ENCODE measurements at regions not wholly inside any gene's neighbourhood (a gene's known extent, or its start where the extent isn't known, plus 50 kb on each side); places are given as distances from the start of the nearest gene placed in this dataset.
"Not testable (repeated sequence)": the region's sequence is repeated elsewhere in the genome, so short reads cannot be mapped to it uniquely, and the experiment has no call there.

DNA sequence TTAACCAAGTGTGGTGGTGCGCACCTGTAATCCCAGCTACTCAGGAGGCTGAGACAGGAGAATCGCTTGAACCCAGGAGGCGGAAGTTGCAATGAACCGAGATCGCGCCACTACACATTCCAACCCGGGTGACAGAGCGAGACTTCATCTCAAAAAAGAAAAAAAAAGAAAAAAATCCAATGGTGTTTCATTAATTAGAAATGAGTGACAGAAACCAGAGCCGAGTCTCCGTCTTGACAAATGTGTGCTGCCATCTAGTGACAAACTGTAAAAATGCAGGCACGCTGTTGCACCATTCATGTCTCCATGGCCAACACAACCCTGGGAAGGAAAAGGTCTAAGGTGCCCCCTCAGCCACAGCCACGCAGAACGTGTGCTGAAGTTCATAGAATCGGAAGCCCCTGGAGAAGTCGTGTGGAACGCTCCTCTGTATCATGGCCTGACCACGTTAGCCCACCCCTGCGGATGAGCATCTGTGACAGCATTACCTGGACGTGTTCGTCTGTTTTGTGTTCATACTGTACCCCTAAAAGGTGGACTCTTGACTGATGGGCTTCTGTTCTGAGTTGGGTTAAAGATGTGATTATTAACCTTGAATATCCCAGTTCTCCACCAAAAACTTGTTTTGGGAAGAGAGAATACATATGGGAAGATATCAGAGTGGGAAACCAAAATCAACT lies 94.9 kb downstream of the LYZL2 start:
- Histone ChIP-seq H3K36me3 (ENCODE audit: control insufficient read depth, insufficient read depth, low read length) (no peaks in the 10 kb centered on the region), H3K27ac (ENCODE audit: low read length) (no peak overlapping the region), H3K9me3 (ENCODE audit: control insufficient read depth, low read depth, low read length) (no peaks in the 10 kb centered on the region), H3K4me1 (ENCODE audit: control insufficient read depth, insufficient read depth, low read length) (no peaks in the 10 kb centered on the region), H3K27me3 (ENCODE audit: control insufficient read depth, insufficient read depth, low read length) (no peaks in the 10 kb centered on the region), H3K4me3 (ENCODE audit: low read length) (no peak overlapping the region)
- WGBS (ENCODE audit: insufficient coverage, low lambda C conversion rate): no CpG with 5 or more reads among the region's 20 CpGs
- DNase-seq: peak; percentile 60 to 67

DNA sequence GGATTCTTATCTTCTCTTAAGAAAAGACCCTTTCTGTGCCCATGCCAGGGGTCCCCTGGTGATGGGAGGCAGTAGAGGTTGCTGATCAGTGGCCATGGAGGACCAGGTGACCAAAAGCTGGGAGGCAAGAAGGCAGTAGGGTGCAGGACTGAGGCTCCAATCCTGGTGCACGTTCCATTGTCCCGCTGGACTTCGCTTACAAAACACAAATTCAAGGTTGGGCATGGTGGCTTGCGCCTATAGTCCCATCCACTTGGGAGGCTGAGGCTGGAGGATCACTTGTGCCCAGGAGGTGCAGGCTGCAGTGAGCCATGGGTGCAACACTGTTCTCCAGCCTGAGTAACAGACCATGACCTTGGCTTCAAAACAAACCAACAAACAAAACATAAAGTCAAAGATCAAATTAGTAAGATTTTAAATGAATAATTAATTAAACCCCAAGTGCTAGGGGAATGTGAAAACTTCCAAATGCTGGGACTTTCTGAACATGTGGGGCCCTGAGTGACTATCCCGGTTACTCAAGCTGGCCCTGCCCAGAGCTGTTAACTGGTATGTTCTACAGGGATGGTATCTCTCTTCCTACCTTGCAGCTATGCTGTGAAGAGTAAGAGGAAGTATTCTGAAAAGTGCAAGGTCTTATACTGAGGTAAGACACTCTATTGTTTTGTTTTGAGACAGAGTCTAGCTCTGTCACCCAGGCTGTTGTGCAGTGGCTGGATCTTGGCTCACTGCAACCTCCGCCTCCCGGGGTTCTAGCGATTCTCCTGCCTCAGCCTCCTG lies 97.6 kb downstream of the LYZL2 start:
- Histone ChIP-seq H3K27me3 (ENCODE audit: control insufficient read depth, insufficient read depth, low read length) (no peaks in the 10 kb centered on the region), H3K4me3 (ENCODE audit: low read length) (no peak overlapping the region), H3K27ac (ENCODE audit: low read length) (no peak overlapping the region), H3K9me3 (ENCODE audit: control insufficient read depth, low read depth, low read length) (peaks cover 3% of the 10 kb centered on the region), H3K36me3 (ENCODE audit: control insufficient read depth, insufficient read depth, low read length) (no peaks in the 10 kb centered on the region), H3K4me1 (ENCODE audit: control insufficient read depth, insufficient read depth, low read length) (peaks cover 8% of the 10 kb centered on the region)
- DNase-seq: no peak
- no CpG with 5 or more reads among the region's 8 CpGs for WGBS (ENCODE audit: insufficient coverage, low lambda C conversion rate)

DNA sequence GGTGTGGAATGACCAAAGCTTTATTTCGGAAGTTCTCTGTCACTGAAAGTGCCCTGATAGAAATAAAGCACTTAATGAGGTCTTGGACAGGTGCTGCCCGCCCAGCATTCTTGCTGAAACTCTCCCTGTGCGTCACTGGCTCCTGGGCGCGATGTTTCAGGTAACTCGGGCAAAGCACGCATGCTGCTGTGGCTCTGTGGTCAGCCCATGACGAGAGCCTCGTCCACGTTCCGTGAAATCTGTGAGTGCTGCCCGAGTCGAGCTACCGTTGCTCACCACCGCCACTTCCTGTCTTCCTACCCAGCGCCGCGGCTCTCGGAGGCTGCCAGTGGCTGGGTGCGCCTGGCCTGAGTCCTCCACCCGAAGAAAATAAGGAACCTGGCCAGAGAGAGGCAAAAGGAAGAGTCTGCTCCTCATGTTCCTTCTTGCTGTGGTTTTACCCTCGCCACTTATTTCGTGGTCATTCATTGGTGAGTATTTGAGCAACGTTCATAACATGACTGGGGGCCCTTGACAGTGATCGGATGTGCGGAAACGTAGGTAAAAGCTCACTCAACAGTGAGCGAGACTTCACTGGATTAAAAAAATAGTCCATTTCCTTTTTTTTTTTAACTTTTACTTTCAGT lies 95.5 kb downstream of the MAP3K8 start:
- 97% methylated on average over 5 of the region's 28 CpGs for WGBS (ENCODE audit: insufficient coverage, low lambda C conversion rate)
- no peak overlapping the region for H3K27ac ChIP-seq (ENCODE audit: low read length)
- H3K4me1 ChIP-seq (ENCODE audit: control insufficient read depth, insufficient read depth, low read length): peaks cover 8% of the 10 kb centered on the region
- H3K36me3 ChIP-seq (ENCODE audit: control insufficient read depth, insufficient read depth, low read length): no peaks in the 10 kb centered on the region
- DNase-seq: peak in 1 of 2 donors; percentile 33
- H3K9me3 ChIP-seq (ENCODE audit: control insufficient read depth, low read depth, low read length): peaks cover 3% of the 10 kb centered on the region
- H3K4me3 ChIP-seq (ENCODE audit: low read length): no peak overlapping the region
- H3K27me3 ChIP-seq (ENCODE audit: control insufficient read depth, insufficient read depth, low read length): no peaks in the 10 kb centered on the region

DNA sequence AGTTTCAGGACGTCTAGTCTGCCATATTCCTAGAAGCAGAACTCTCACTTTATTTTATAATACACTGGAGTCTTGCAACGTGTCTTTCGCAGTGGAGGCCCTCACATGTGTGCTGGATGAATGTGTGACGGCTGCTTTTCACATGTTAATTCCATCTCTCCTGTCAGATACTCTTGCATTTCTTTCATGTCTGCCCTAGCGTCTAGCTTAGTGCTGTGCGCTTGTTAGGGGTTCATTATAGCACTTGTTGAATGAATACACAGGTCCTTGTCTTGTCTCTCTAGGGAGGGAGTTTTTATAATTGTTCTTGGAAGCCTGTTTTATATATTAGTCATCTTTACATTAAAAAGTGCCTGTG lies 94.4 kb downstream of the MAP3K8 start:
- H3K9me3 ChIP-seq (ENCODE audit: control insufficient read depth, low read depth, low read length): peaks cover 3% of the 10 kb centered on the region
- H3K27me3 ChIP-seq (ENCODE audit: control insufficient read depth, insufficient read depth, low read length): no peaks in the 10 kb centered on the region
- H3K36me3 ChIP-seq (ENCODE audit: control insufficient read depth, insufficient read depth, low read length): no peaks in the 10 kb centered on the region
- H3K4me3 ChIP-seq (ENCODE audit: low read length): no peak overlapping the region
- no peak for DNase-seq
- H3K4me1 ChIP-seq (ENCODE audit: control insufficient read depth, insufficient read depth, low read length): peaks cover 8% of the 10 kb centered on the region
- 64% methylated on average over 5 of the region's 6 CpGs for WGBS (ENCODE audit: insufficient coverage, low lambda C conversion rate)
- H3K27ac ChIP-seq (ENCODE audit: low read length): no peak overlapping the region

DNA sequence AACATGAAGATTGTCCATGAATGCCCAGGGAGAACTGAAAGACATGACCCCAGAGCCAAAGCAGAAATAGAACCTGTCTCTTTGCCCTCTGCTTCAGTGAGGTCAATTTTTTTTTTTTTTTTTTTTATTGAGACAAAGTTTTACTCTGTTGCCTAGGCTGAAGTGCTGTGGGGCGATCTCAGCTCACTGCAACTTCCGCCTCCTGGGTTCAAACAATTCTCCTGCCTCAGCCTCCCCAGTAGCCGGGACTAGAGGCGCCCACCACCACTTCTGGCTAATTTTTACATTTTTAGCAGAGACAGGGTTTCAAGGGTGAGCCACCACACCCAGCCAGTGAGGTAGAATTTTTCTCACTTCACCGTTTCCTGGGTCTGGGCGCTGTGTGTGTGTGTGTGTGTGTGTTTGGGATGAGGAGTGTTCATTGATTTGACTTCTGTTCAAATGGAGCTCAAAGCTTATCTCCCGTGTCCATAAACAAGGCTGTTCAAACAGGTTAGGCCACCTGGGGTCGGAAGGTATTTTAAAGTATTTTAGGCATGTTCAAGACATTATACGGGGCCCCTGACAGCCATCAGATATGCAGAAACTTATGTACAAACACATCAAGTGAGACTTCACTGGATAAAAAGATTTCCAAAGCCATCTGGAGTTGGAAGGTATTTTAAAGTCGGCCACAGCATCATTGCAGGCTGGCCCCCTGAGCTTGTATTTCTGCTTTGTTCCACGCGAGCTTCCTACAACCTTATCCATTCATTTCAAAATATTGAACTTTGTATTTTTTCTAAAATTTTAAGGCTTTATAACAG lies 93.8 kb downstream of the MAP3K8 start:
- Histone ChIP-seq H3K27ac (ENCODE audit: low read length) (no peak overlapping the region), H3K4me3 (ENCODE audit: low read length) (no peak overlapping the region), H3K27me3 (ENCODE audit: control insufficient read depth, insufficient read depth, low read length) (no peaks in the 10 kb centered on the region), H3K9me3 (ENCODE audit: control insufficient read depth, low read depth, low read length) (peaks cover 3% of the 10 kb centered on the region), H3K36me3 (ENCODE audit: control insufficient read depth, insufficient read depth, low read length) (no peaks in the 10 kb centered on the region), H3K4me1 (ENCODE audit: control insufficient read depth, insufficient read depth, low read length) (peaks cover 8% of the 10 kb centered on the region)
- DNase-seq: peak in 1 of 2 donors; percentile 54
- WGBS (ENCODE audit: insufficient coverage, low lambda C conversion rate): 40% methylated on average over 2 of the region's 12 CpGs

DNA sequence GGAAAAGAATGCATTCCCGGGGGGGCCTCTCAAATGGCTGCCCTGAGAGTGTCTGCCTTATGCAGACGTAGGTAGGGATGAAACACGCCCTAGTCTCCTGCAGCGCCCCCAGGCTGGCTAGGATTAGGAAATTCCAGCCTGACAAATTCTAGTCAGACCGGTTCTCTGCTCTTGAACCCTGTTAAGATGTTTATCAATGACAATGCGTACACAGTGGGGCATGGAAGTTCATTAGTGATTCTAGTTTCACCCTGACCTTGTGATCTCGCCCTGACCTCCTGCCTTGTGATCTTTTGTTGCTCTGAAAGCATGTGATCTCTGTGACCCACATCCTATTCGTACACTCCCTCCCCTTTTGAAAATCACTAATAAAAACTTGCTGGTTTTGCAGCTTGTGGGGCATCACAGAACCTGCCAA lies 88.7 kb downstream of the MAP3K8 start:
- not testable (repeated sequence) for H3K36me3 ChIP-seq (ENCODE audit: control insufficient read depth, insufficient read depth, low read length); H3K4me3 ChIP-seq (ENCODE audit: low read length); H3K27me3 ChIP-seq (ENCODE audit: control insufficient read depth, insufficient read depth, low read length); H3K9me3 ChIP-seq (ENCODE audit: control insufficient read depth, low read depth, low read length); H3K4me1 ChIP-seq (ENCODE audit: control insufficient read depth, insufficient read depth, low read length); H3K27ac ChIP-seq (ENCODE audit: low read length)
- peak in 1 of 2 donors; percentile 57 for DNase-seq
- no CpG with 5 or more reads among the region's 8 CpGs for WGBS (ENCODE audit: insufficient coverage, low lambda C conversion rate)

DNA sequence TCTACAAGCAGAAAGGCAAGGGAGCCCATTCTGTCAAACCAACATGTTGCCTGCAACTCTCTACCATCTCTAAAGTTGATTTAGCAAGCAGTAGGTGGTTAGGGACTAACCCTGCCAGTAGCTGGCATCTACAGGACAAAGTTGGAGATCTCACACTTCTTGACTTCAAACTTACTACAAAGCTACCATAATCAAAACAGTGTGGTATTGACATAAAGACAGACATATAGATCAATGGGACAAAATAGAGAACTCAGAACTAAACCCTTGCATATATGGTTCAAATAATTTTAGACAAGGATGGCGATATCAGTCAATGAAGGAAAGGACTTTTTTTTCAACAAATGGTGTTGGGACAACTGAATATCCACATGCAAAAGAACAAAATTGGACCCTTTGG lies 84.9 kb downstream of the MAP3K8 start:
- Histone ChIP-seq H3K36me3 (ENCODE audit: control insufficient read depth, insufficient read depth, low read length) (no peaks in the 10 kb centered on the region), H3K4me1 (ENCODE audit: control insufficient read depth, insufficient read depth, low read length) (no peaks in the 10 kb centered on the region), H3K9me3 (ENCODE audit: control insufficient read depth, low read depth, low read length) (no peaks in the 10 kb centered on the region), H3K27me3 (ENCODE audit: control insufficient read depth, insufficient read depth, low read length) (no peaks in the 10 kb centered on the region), H3K27ac (ENCODE audit: low read length) (no peak overlapping the region), H3K4me3 (ENCODE audit: low read length) (no peak overlapping the region)
- WGBS (ENCODE audit: insufficient coverage, low lambda C conversion rate): no CpG with 5 or more reads among the region's 1 CpG
- DNase-seq: no peak
